Psoas muscle (tissue), 7 donors: ENCODE measurements at regions not wholly inside any gene's neighbourhood (a gene's known extent, or its start where the extent isn't known, plus 50 kb on each side); places are given as distances from the start of the nearest gene placed in this dataset.

ENCODE experiments used
- ATAC-seq, 4 donors: fragments of 200-7000 bp; cut with Tn5 transposase; one replicate each; pipeline ENCODE4 v1.9.1; 2020; ENCODE audit warnings: moderate library complexity in 3 of 4, mild to moderate bottlenecking in 2 of 4
- DNase-seq, 2 donors: peaks; one replicate each; pipeline ENCODE4 v3.0.0-alpha.2; 2020
- H3K27ac ChIP-seq: fragments of 200-600 bp; one replicate; pipeline ENCODE4 v1.8.0; 2022
- H3K27me3 ChIP-seq, 3 donors: fragments of 200-600 bp in 1 of 3; one replicate each; pipeline versions ENCODE4 v1.6.1 to v1.8.0; 2013 to 2022; ENCODE audit warnings: low read length in 2 of 3, mild to moderate bottlenecking in 2 of 3, moderate library complexity in 1 of 3; ENCODE audit not compliant: insufficient read depth in 3 of 3
- H3K36me3 ChIP-seq, 2 donors: fragments of 200-600 bp in 1 of 2; one replicate each; pipeline versions ENCODE4 v1.6.1 to v1.8.0; 2013 to 2022; ENCODE audit warnings: low read depth in 1 of 2, mild to moderate bottlenecking in 1 of 2, moderate library complexity in 1 of 2; ENCODE audit not compliant: insufficient read depth in 1 of 2
- H3K4me1 ChIP-seq: fragments of 200-600 bp; one replicate; pipeline ENCODE4 v1.8.0; 2022
- H3K4me3 ChIP-seq: fragments of 200-600 bp; one replicate; pipeline ENCODE4 v1.8.0; 2022; ENCODE audit warnings: mild to moderate bottlenecking
- H3K9me3 ChIP-seq: fragments of 200-600 bp; one replicate; pipeline ENCODE4 v1.8.0; 2022
- WGBS, 3 donors: extraction: QIAGEN DNeasy Blood & Tissue Kit; methylation state at CpG; one replicate each; pipeline versions ENCODE4 v1.1.6 to v1.1.7; 2013; 5-methylcytosine and 5-hydroxymethylcytosine counted together
- intact Hi-C, 2 donors: fragments of 100-400 bp; cut with DNase I; formaldehyde crosslinking; loops; one replicate each; pipeline versions ENCODE4 v1.11.0 to v1.14.2; 2022
- TF ChIP-seq, protein P1 (sequence below): fragments of 200-600 bp; IDR thresholded peaks from one replicate; pipeline ENCODE4 v1.8.0; 2022; ENCODE audit warnings: antibody characterized with exemption
- donor health status: healthy with polysubstance abuse.
- donor health status: DM: no; HTN: no; CAD: no; lungs with moderate emphysema.
- donor health status: Bipolar disorder and iron deficiency.
- donor health status: healthy.
- donor health status: DM: yes; HTN: yes; CAD: no.
- donor health status: DM: no; HTN: no; CAD: no.
- donor health status: DM: yes; HTN: yes; CAD: no.

DNA sequence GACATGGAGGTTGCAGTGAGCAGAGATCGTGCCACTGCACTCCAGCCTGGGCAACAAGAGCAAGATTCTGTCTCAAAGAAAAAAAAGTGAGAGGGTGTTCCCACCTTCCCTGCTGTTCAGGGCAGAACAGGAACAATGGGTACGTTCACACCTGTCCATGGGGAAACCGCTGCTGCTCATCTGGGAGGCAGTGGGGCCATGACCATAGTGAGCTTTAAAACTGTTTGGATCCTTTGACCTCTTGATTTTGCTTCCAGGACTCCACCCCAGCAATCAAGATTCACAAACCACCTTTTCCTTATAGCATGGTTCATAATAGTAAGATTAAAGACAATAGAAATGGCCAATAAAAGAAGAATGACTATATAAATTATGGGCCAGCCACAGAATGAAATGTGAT lies 209.2 kb downstream of the ARL4C start:
- ATAC-seq (no peak), DNase-seq (no peak)
- TF ChIP-seq, protein P1, sequence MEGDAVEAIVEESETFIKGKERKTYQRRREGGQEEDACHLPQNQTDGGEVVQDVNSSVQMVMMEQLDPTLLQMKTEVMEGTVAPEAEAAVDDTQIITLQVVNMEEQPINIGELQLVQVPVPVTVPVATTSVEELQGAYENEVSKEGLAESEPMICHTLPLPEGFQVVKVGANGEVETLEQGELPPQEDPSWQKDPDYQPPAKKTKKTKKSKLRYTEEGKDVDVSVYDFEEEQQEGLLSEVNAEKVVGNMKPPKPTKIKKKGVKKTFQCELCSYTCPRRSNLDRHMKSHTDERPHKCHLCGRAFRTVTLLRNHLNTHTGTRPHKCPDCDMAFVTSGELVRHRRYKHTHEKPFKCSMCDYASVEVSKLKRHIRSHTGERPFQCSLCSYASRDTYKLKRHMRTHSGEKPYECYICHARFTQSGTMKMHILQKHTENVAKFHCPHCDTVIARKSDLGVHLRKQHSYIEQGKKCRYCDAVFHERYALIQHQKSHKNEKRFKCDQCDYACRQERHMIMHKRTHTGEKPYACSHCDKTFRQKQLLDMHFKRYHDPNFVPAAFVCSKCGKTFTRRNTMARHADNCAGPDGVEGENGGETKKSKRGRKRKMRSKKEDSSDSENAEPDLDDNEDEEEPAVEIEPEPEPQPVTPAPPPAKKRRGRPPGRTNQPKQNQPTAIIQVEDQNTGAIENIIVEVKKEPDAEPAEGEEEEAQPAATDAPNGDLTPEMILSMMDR: no peak
- intact Hi-C loops: loop anchor here (5.0 to 10.0 kb wide), 2 partner anchors 210 to 217 kb away; partner anchors contain the start of gene ARL4C (in 1 of the 2)
- 92 to 97% (median 96%) methylated on average over 3 of the region's 3 CpGs for WGBS, 3 donors
- Histone ChIP-seq H3K4me1 (no peaks in the 10 kb centered on the region), H3K4me3 (no peak overlapping the region), H3K9me3 (no peaks in the 10 kb centered on the region), H3K36me3 (no peaks in the 10 kb centered on the region), H3K27me3 (no peaks in the 10 kb centered on the region), H3K27ac (no peak overlapping the region)

DNA sequence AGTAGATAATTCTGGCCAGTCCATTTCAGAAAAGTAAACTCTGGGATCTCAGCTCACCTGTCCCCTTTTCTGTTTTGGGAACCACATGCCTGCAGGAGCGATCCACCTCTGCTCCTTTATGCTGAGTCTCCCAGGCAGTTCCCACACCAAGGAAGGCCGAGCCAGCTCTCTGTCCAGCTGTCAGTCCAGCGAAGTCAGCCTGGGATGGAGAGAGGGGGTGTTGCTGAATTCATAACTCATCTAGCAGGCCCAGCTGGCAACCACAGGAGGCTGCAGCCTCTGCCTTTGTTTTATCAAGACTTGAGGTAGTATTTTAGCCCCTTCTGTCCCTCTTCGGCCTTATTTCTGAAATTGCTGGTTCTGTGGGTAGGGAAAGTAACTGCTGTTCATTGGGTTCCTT lies 209.9 kb downstream of the ARL4C start:
- Histone ChIP-seq H3K9me3 (no peaks in the 10 kb centered on the region), H3K27ac (no peak overlapping the region), H3K4me1 (no peaks in the 10 kb centered on the region), H3K4me3 (no peak overlapping the region), H3K36me3 (no peaks in the 10 kb centered on the region), H3K27me3 (no peaks in the 10 kb centered on the region)
- DNase-seq (no peak), ATAC-seq (no peak)
- WGBS, 3 donors: 69 to 71% (median 70%) methylated on average over 4 of the region's 4 CpGs
- intact Hi-C loops: loop anchor here (5.0 to 10.0 kb wide), 2 partner anchors 210 to 218 kb away; partner anchors contain the start of gene ARL4C (in 1 of the 2)
- TF ChIP-seq, protein P1: no peak

DNA sequence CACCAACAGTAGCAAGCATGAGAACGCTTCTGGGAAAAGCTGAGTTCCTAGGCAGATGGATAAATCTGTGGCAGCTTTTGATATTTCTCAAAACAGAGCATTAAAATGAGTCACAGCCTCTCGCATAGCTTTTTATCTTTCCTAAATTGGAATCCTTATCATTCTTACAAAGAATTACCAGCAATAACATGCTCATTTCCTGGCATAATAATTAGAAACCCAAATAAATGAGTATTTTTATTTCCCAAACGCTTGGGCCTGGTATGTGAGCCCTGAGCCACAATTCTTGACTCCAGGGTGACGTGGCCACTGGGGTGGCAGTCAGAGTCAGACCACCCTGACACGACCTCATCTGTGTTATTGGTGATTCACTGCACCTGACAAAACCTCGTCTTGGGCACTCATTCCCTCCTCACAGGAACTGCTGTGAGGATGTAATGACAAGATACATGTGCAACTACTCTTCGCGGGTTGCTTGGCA lies 210.7 kb downstream of the ARL4C start:
- no peaks in the 10 kb centered on the region for H3K4me1 ChIP-seq
- TF ChIP-seq, protein P1: no peak
- intact Hi-C loops: loop anchor here (5.0 to 10.0 kb wide), 2 partner anchors 211 to 219 kb away; partner anchors contain the start of gene ARL4C (in 1 of the 2)
- H3K9me3 ChIP-seq: no peaks in the 10 kb centered on the region
- no peaks in the 10 kb centered on the region for H3K36me3 ChIP-seq
- WGBS, 3 donors: 77 to 83% (median 78%) methylated on average over 8 of the region's 8 CpGs
- no peak overlapping the region for H3K27ac ChIP-seq
- DNase-seq: no peak
- H3K27me3 ChIP-seq: no peaks in the 10 kb centered on the region
- no peak overlapping the region for H3K4me3 ChIP-seq
- ATAC-seq: no peak

DNA sequence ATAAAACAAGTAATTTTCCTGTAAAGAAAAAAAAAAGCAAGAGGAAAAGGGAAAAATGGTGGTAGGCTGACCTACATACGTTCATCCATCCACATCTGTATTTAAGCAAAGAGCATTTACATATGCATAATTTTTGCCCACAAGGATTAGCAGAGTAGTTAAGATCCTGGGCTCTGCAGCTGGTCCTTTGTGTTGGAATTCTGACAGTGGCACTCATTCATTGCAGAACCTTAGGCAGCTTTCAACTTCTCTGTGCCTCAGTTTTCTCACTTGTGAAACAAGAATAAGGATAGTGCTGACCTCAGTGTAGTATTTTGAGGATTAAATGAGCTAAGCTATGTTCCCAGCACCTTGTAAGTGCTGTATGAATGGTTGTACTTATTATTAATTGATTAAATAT lies 211.3 kb downstream of the ARL4C start:
- H3K27ac ChIP-seq: no peak overlapping the region
- no peaks in the 10 kb centered on the region for H3K36me3 ChIP-seq
- H3K27me3 ChIP-seq: no peaks in the 10 kb centered on the region
- DNase-seq: no peak
- WGBS, 3 donors: 89 to 93% (median 92%) methylated on average over 1 of the region's 1 CpG
- TF ChIP-seq, protein P1: no peak
- no peak for ATAC-seq
- intact Hi-C loops: loop anchor here (5.0 to 10.0 kb wide), 2 partner anchors 212 to 219 kb away; partner anchors contain the start of gene ARL4C (in 1 of the 2)
- H3K4me1 ChIP-seq: no peaks in the 10 kb centered on the region
- no peak overlapping the region for H3K4me3 ChIP-seq
- no peaks in the 10 kb centered on the region for H3K9me3 ChIP-seq

DNA sequence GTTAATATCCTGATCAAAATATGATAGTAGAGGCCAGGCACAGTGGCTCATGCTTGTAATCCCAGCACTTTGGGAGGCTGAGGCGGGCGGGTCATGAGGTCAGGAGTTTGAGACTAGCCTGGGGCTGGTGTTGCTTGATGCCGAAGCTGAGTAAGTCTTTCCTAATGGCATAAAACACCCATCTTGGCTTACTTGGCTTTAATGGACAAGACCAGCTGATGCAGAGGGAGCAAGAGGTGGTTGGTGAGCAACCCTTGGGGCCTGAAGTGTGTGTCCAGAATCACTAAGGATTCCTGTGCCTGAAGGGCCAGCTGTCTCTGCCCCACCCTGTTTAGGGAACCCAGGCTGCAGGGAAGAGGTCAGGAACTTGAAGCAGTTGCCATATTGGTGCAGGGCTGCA lies 217.2 kb downstream of the ARL4C start:
- no peaks in the 10 kb centered on the region for H3K9me3 ChIP-seq
- 81 to 96% (median 81%) methylated on average over 3 of the region's 3 CpGs for whole genome bisulfite sequencing, 3 donors
- H3K27me3 ChIP-seq: no peaks in the 10 kb centered on the region
- no peak for DNase-seq
- H3K27ac ChIP-seq: no peak overlapping the region
- intact Hi-C loops: loop anchor here in 1 of 2 donors (10.0 kb wide), 1 partner anchor 225 kb away; no protein-coding TSS in a partner anchor
- TF ChIP-seq, protein P1: no peak
- H3K36me3 ChIP-seq: no peaks in the 10 kb centered on the region
- no peak overlapping the region for H3K4me3 ChIP-seq
- no peak for ATAC-seq
- H3K4me1 ChIP-seq: no peaks in the 10 kb centered on the region
